GM21529 (cell line): ENCODE measurements at regions not wholly inside any gene's neighbourhood (a gene's known extent, or its start where the extent isn't known, plus 50 kb on each side); places are given as distances from the start of the nearest gene placed in this dataset.
A peak's percentile ranks its signal among the peaks of the same experiment; 100 is the strongest.
"Not testable (repeated sequence)": the region's sequence is repeated elsewhere in the genome, so short reads cannot be mapped to it uniquely, and the experiment has no call there.

Source experiments
- ATAC-seq: cut with Tn5 transposase; IDR thresholded peaks from one replicate; pipeline ENCODE4 v1.9.1; 2021; ENCODE audit not compliant: unreplicated experiment

- ATAC-seq, result peak; percentile 27
Measured at GRCh38 chr7:114084472-114085312, 165.9 kb upstream of the PPP1R3A start.

DNA sequence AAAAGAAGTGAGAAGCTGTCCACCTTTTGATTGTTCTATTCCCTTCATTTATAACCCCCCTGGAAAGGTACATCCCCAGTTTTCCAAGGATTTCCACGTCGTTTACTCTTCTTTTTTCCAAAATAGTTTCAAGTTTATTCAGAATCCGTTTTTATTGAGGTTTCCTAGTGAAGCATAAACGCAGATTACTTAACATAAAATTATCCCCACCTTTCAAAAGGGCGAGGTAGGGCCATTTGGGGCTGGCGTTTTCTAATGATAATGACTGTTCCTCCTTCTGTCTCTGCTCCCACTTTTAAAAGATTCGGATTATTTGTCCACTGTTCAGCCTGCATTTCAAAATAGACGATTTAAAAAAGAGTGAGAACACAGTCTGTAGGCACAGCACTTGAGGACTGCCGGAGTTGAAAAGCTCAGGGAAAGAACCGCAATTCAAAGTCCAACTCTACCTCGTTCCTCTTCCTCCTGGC, 165.2 kb upstream of the PPP1R3A start:
- ATAC-seq, result peak; percentile 19

- no peak for ATAC-seq
Measured at GRCh38 chr7:114083166-114084001, 164.6 kb upstream of the PPP1R3A start.

DNA sequence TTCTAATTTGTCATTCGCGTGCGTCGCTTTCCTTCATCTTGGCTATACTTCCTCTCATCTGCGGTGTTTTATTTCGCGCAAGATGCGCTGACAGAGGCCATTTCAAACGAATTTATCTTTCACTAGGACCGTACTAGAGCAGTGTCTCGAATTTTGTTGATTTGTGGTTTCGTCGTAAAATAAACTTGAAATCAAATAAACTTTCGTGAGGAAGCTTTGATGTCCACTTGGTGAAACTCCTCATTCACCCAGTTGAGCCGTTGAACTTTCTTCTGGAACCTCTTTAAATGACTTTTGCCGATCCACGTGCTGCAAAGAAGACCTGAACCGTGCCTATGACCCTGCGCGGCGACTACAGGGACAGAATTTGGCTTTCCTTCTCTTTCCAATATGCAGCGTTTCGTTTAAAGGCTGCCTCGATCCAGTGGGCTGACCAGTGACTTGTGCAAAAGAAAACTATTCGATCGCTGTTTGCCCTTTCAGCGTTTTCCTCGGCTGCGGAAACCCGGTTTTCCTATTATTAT, 163.9 kb upstream of the PPP1R3A start:
- ATAC-seq, result no peak

DNA sequence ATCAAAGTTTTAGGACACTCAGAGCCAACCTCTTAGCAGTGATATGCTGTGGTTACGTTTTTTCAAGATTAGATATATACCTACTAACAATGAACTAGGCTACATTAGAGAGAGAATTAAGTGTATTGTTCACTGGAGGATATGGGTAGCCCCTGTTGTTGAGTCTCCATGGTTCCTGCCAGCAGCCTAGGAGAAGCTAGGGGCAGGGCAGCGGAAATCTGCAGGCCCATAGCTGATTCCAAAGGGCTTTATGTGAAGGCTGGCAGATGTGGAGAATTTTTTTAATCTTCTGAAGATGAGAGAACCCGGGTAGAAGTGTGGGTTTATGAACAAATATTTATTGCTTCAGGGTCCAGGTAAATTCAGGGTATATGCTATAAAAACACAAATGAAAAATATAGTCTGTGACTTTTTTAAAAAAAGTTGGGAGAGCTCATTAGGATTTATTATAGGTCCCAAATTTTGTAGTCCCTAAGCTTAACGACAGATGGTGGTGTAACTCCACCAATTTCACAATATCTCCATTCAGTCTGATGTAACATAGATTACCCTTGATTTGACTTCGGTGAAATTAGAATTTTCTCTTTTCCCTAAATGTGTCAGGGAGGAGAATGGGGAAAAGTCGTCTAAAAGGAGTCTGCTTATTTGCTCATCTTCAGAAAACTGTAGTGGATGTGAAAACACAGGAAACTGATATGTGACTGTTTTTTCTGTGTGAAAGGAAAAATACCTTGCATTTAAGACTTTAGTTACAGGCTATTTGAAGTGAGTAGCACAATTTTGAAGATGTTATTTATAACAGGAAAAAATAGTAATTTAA, 163.0 kb upstream of the PPP1R3A start:
- no peak for ATAC-seq

- not testable (repeated sequence) for ATAC-seq
Measured at GRCh38 chr7:114077158-114077524, 158.3 kb upstream of the PPP1R3A start.

DNA sequence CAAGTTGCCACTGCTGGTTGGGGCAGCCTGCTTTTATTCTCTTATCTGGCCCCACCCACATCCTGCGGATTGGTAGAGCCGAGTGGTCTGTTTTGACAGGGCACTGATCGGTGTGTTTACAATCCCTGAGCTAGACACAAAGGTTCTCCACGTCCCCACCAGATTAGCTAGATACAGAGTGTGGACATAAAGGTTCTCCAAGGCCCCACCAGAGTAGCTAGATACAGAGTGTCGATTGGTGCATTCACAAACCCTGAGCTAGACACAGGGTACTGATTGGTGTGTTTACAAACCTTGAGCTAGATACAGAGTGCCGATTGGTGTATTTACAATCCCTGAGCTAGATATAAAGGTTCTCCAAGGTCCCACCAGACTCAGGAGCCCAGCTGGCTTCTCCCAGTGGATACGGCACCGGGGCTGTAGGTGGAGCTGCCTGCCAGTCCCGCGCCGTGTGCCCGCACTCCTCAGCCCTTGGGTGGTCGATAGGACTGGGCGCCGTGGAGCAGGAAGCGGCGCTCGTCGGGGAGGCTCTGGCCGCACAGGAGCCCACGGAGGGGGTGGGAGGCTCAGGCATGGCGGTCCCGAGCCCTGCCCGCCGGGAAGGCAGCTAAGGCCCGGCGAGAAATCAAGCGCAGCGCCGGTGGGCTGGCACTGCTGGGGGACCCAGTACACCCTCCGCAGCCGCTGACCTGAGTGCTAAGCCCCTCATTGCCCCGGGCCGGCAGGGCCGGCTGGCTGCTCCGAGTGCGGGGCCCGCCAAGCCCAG, 157.8 kb upstream of the PPP1R3A start:
- not testable (repeated sequence) for ATAC-seq

GRCh38 chr7:114073701-114074100, 154.9 kb upstream of the PPP1R3A start:
- no peak for ATAC-seq

GRCh38 chr7:114070246-114070645, 151.4 kb upstream of the PPP1R3A start:
- no peak for ATAC-seq

DNA sequence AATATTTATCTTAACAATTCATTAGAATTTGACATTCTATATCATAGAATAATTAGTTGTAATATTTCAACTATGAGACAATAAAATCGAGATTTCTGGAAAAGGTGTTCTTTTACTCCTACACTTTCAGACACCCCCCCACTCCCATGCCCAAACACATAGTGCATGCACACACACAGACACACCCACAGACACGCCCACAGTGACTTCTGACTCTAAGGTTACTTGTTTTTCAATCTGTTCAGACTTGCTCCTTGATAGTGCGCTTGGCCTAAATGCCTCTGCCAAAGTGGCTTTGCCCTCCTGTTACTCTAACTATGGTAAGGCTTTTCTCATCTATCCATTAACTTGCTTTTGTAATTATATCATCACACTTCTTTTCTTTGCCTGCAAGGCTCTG, 144.0 kb upstream of the PPP1R3A start:
- ATAC-seq, result no peak

DNA sequence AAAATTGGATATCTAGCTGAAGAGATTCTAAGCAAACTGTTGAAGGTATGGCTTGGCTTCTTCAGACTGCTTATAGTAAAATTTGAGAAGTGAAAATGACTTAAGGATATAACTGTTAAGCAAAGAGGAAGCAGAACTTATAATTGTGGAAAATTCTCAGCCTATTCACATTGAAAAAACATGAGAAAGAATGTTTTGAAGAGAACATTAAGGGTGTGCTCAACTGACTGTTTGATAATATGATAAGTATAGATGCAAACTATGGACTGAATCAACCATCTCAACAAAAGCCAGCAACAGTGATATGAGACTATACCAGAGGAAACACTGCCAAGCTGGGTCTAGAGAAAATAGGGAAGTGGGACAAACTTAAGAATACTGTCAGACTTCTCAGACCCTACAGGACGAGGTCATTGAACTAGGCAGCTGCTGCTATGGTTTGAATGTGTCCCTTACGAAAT, 133.1 kb upstream of the PPP1R3A start:
- ATAC-seq, result peak; percentile 94

DNA sequence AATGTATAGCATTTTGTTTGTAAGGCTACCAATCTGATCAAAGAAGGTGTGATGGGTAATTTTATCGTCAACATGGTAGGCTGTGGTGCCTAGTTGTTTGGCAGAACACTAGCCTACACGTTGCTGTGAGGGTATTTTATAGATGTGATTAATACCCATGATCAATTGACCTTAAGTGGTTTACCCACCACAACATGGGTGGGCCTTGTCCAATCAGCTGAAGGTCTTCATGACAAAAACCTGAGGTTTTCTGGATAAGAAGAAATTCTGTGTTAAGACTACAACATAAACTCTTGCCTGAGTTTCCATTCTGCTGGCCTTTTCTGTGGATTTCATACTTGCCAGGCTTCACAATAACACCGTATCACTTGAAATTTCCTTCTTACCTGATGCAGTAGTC, 131.8 kb upstream of the PPP1R3A start:
- ATAC-seq, result no peak

DNA sequence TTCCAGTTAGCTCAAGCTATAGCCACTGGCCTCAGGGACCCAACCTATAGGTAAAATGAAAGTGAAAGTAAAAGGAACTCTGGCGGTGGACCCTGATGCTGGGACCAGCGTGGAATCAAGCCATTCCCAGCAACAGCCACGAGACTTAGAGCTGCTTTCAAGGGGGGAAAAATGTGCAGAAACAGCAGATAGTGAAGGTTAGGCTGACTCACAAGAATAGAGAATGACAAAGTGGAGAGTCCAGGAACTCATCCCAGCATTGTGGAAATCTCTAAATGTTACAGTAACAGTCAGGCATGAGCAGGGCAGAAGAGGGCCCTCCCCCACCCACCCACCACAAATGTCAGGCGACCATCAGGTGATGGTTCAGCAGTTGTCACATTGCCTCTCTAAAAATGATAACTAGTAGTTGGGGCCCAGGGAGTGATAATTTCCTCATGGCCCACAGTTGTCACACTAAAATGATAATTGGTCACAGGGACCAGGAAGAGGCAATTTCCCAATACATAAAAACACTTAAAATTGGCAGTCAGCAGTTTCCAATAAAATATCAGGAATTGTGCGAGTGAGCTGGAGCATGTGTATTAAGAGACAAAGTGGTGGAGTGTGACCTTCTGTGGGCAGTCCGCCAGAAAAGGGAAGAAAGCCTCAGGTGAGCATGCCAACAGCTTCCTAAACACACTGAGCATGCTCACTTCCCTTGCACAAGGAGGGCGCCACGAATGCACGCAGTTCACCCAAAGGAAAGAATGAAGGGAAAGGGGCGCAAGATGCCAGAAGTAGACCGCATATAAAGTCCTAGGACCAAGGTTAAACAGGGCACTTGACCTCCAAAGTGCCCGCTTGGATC, 129.8 kb upstream of the PPP1R3A start:
- ATAC-seq, result no peak

- no peak for ATAC-seq
Measured at GRCh38 chr7:114047889-114048288, 129.1 kb upstream of the PPP1R3A start.

- ATAC-seq, result no peak
Measured at GRCh38 chr7:114033475-114033874, 114.7 kb upstream of the PPP1R3A start.

GRCh38 chr7:114026486-114027089, 107.8 kb upstream of the PPP1R3A start:
- peak; percentile 85 for ATAC-seq

GRCh38 chr7:114021135-114021534, 102.3 kb upstream of the PPP1R3A start:
- no peak for ATAC-seq

GRCh38 chr7:114008696-114009095, 89.9 kb upstream of the PPP1R3A start:
- ATAC-seq, result no peak

DNA sequence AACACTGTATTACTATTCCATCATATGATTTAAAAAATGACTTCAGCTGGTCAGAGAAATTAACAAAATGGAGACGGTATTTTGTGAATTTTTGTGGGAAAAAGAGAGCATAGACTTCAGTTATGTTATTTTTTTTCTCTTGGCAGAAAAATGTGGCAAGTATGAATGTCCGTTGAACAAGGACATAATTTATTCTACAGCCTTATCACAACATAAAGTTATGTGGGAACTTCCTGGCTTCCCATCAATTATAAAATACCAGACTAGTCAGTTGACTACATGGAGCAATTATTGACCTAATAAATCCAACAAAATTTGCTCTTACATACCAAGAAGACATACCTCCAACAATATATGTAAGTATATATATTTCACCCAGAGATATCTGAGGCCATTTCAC, 88.6 kb upstream of the PPP1R3A start:
- no peak for ATAC-seq
